K562 (cell line): ENCODE measurements at regions not wholly inside any gene's neighbourhood (a gene's known extent, or its start where the extent isn't known, plus 50 kb on each side); places are given as distances from the start of the nearest gene placed in this dataset.

Experiments
- CEBPB ChIP-seq: fragments of 450-650 bp; IDR thresholded peaks from 2 replicates; pipeline ENCODE4 v1.6.1; 2016; ENCODE audit warnings: missing genetic modification characterization, missing compliant biosample characterization
- ETV5 ChIP-seq: sonication (generic); formaldehyde crosslinking; IDR thresholded peaks from 2 replicates; pipeline ENCODE4 v1.4.0; 2020; ENCODE audit warnings: low read depth, mild to moderate bottlenecking, missing genetic modification reagents
- HMG20A ChIP-seq: fragments of 450-650 bp; formaldehyde crosslinking; conservative IDR thresholded peaks from 2 replicates; pipeline ENCODE4 v1.4.0; 2020; ENCODE audit warnings: mild to moderate bottlenecking, mixed read lengths
- HMGXB4 ChIP-seq: sonication (generic); formaldehyde crosslinking; IDR thresholded peaks from 2 replicates; pipeline ENCODE4 v1.8.1; 2023; ENCODE audit warnings: mild to moderate bottlenecking, missing genetic modification reagents
- KLF6 ChIP-seq: fragments of 250-450 bp; sonication (Bioruptor Pico); IDR thresholded peaks from 2 replicates; pipeline ENCODE4 v1.4.0; 2020; ENCODE audit warnings: mild to moderate bottlenecking, moderate library complexity, borderline replicate concordance
- L3MBTL2 ChIP-seq: fragments of 450-650 bp; IDR thresholded peaks from 2 replicates; pipeline ENCODE4 v1.6.1; 2016; ENCODE audit warnings: mild to moderate bottlenecking, moderate library complexity
- LCOR ChIP-seq: sonication (generic); formaldehyde crosslinking; IDR thresholded peaks from 2 replicates; pipeline ENCODE4 v1.8.0; 2022; ENCODE audit warnings: mild to moderate bottlenecking, missing genetic modification reagents
- MAZ ChIP-seq, 2 experiments: fragments of 450-650 bp in 1 of 2; sonication (generic) in 1 of 2; formaldehyde crosslinking; IDR thresholded peaks in 1 of 2; conservative IDR thresholded peaks in 1 of 2; 2 replicates each; pipeline versions ENCODE4 v1.4.0 to v1.5.0; 2020; ENCODE audit warnings: mild to moderate bottlenecking in 1 of 2, missing genetic modification reagents in 1 of 2
- NFIX ChIP-seq: fragments of 250-450 bp; sonication (Bioruptor Pico); IDR thresholded peaks from 2 replicates; pipeline ENCODE4 v1.4.0; 2020; ENCODE audit warnings: low read depth, mild to moderate bottlenecking, moderate library complexity
- PCBP2 ChIP-seq: fragments of 200-400 bp; formaldehyde crosslinking; IDR thresholded peaks from 2 replicates; pipeline ENCODE4 v1.6.1; 2018; ENCODE audit warnings: low read length, low read depth, mild to moderate bottlenecking, moderate library complexity; ENCODE audit not compliant: poor library complexity, severe bottlenecking
- SAFB2 ChIP-seq: fragments of 200-400 bp; formaldehyde crosslinking; IDR thresholded peaks from 2 replicates; pipeline ENCODE4 v1.6.1; 2018; ENCODE audit warnings: borderline replicate concordance, low read length, low read depth, moderate library complexity; ENCODE audit not compliant: severe bottlenecking
- SREBF1 ChIP-seq: fragments of 150-350 bp; IDR thresholded peaks from 2 replicates; pipeline ENCODE4 v1.6.1; 2014; ENCODE audit warnings: antibody characterized with exemption, low read depth, low read length, borderline replicate concordance
- STAG1 ChIP-seq: sonication (generic); formaldehyde crosslinking; IDR thresholded peaks from 2 replicates; pipeline ENCODE4 v1.5.0; 2020; ENCODE audit warnings: missing genetic modification reagents, borderline replicate concordance
- TAF1 ChIP-seq: IDR thresholded peaks from 2 replicates; pipeline ENCODE4 v1.6.1; 2011; ENCODE audit warnings: mild to moderate bottlenecking, low read length, moderate library complexity; ENCODE audit not compliant: insufficient read depth, control insufficient read depth, severe bottlenecking; ENCODE audit errors: extremely low read depth
- ZBTB43 ChIP-seq: sonication (generic); formaldehyde crosslinking; IDR thresholded peaks from 2 replicates; pipeline ENCODE4 v1.8.0; 2023; ENCODE audit warnings: mild to moderate bottlenecking, missing genetic modification reagents
- ZNF165 ChIP-seq: fragments of 250-450 bp; sonication (Bioruptor Pico); IDR thresholded peaks from 2 replicates; pipeline ENCODE4 v1.4.0; 2020; ENCODE audit warnings: borderline replicate concordance
- ZNF398 ChIP-seq: fragments of 250-450 bp; sonication (Bioruptor Pico); IDR thresholded peaks from 2 replicates; pipeline ENCODE4 v1.8.0; 2021; ENCODE audit warnings: moderate library complexity, mild to moderate bottlenecking, inconsistent platforms
- TF ChIP-seq, protein P1 (sequence below): IDR thresholded peaks from 2 replicates; pipeline ENCODE4 v1.6.1; 2014; ENCODE audit warnings: antibody characterized with exemption
- TF ChIP-seq, protein P2 (sequence below), 2 experiments: fragments of 450-650 bp in 1 of 2; sonication (generic) in 1 of 2; formaldehyde crosslinking in 1 of 2; IDR thresholded peaks in 1 of 2; conservative IDR thresholded peaks in 1 of 2; 2 replicates each; pipeline versions ENCODE4 v1.6.1 to v1.8.1; 2016 to 2023; ENCODE audit warnings: mild to moderate bottlenecking in 2 of 2, moderate library complexity in 2 of 2, inconsistent platforms in 1 of 2, missing genetic modification reagents in 1 of 2

- TF ChIP-seq TAF1 (peak; percentile 16), ZNF165 (peak; percentile 97), ZBTB43 (CRISPR knock-in tag) (no peak), NFIX (CRISPR knock-in tag) (no peak), KLF6 (CRISPR knock-in tag) (peak; percentile 93), ZNF398 (CRISPR knock-in tag) (no peak), SREBF1 (no peak), CEBPB (tag) (peak; percentile 41; the same call in 1 of the 2 replicates), MAZ (CRISPR knock-in tag; conservative IDR thresholded peaks at IDR 0.05 in 1 of 2, IDR thresholded peaks at IDR 0.05 in 1 of 2) (peak; percentile 84 to 91), PCBP2 (no peak), ETV5 (CRISPR knock-in tag) (no peak; the same call in 1 of the 2 replicates), STAG1 (CRISPR knock-in tag) (no peak), SAFB2 (no peak), L3MBTL2 (peak; percentile 96), LCOR (peak; percentile 100), HMGXB4 (no peak), HMG20A (CRISPR knock-in tag) (peak; percentile 74; the same call in 1 of the 2 replicates)
- TF ChIP-seq, protein P1, sequence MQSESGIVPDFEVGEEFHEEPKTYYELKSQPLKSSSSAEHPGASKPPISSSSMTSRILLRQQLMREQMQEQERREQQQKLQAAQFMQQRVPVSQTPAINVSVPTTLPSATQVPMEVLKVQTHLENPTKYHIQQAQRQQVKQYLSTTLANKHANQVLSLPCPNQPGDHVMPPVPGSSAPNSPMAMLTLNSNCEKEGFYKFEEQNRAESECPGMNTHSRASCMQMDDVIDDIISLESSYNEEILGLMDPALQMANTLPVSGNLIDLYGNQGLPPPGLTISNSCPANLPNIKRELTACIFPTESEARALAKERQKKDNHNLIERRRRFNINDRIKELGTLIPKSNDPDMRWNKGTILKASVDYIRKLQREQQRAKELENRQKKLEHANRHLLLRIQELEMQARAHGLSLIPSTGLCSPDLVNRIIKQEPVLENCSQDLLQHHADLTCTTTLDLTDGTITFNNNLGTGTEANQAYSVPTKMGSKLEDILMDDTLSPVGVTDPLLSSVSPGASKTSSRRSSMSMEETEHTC = peak; percentile 81
- TF ChIP-seq, protein P2, sequence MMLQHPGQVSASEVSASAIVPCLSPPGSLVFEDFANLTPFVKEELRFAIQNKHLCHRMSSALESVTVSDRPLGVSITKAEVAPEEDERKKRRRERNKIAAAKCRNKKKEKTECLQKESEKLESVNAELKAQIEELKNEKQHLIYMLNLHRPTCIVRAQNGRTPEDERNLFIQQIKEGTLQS (IDR thresholded peaks at IDR 0.05) = peak; percentile 91
- TF ChIP-seq, protein P2 (CRISPR knock-in tag; conservative IDR thresholded peaks at IDR 0.05) = peak; percentile 95
These were observed 53.9 kb upstream of the ACVR1 start (continued) for GRCh38 chr2:157929871-157930667.
